ENCODE measurements at regions not wholly inside any gene's neighbourhood (a gene's known extent, or its start where the extent isn't known, plus 50 kb on each side); places are given as distances from the start of the nearest gene placed in this dataset.

DNA sequence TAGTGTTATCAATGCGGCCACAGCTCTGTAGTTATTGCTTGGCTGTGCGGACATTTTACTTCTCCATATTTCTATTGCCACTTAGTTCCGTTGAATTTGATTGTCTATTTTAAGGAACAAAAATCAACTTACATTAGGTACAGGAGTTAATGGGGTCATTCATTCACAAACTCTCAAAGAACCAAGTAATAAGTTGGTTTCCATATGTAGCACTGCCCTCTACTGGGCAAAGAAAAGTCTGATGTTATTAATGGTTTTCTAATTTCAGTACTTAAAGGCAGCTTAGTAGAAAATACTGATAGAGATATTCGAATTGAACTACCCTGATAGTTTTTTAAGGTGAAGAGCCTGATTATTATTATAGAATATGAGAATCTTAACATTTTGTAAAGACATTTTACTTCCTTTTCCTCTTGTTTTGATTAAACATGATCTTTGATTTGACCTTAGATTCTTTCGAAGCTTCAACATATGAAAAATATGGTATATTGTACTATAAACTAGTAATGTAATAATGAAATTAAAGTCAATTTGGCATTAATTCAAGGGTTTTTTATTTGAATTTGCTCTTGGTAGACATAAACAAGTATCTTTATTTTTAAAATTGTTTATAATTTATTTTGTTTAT, 119.5 kb upstream of the CTNND2 start (continued):
- TF ChIP-seq, protein P1, sequence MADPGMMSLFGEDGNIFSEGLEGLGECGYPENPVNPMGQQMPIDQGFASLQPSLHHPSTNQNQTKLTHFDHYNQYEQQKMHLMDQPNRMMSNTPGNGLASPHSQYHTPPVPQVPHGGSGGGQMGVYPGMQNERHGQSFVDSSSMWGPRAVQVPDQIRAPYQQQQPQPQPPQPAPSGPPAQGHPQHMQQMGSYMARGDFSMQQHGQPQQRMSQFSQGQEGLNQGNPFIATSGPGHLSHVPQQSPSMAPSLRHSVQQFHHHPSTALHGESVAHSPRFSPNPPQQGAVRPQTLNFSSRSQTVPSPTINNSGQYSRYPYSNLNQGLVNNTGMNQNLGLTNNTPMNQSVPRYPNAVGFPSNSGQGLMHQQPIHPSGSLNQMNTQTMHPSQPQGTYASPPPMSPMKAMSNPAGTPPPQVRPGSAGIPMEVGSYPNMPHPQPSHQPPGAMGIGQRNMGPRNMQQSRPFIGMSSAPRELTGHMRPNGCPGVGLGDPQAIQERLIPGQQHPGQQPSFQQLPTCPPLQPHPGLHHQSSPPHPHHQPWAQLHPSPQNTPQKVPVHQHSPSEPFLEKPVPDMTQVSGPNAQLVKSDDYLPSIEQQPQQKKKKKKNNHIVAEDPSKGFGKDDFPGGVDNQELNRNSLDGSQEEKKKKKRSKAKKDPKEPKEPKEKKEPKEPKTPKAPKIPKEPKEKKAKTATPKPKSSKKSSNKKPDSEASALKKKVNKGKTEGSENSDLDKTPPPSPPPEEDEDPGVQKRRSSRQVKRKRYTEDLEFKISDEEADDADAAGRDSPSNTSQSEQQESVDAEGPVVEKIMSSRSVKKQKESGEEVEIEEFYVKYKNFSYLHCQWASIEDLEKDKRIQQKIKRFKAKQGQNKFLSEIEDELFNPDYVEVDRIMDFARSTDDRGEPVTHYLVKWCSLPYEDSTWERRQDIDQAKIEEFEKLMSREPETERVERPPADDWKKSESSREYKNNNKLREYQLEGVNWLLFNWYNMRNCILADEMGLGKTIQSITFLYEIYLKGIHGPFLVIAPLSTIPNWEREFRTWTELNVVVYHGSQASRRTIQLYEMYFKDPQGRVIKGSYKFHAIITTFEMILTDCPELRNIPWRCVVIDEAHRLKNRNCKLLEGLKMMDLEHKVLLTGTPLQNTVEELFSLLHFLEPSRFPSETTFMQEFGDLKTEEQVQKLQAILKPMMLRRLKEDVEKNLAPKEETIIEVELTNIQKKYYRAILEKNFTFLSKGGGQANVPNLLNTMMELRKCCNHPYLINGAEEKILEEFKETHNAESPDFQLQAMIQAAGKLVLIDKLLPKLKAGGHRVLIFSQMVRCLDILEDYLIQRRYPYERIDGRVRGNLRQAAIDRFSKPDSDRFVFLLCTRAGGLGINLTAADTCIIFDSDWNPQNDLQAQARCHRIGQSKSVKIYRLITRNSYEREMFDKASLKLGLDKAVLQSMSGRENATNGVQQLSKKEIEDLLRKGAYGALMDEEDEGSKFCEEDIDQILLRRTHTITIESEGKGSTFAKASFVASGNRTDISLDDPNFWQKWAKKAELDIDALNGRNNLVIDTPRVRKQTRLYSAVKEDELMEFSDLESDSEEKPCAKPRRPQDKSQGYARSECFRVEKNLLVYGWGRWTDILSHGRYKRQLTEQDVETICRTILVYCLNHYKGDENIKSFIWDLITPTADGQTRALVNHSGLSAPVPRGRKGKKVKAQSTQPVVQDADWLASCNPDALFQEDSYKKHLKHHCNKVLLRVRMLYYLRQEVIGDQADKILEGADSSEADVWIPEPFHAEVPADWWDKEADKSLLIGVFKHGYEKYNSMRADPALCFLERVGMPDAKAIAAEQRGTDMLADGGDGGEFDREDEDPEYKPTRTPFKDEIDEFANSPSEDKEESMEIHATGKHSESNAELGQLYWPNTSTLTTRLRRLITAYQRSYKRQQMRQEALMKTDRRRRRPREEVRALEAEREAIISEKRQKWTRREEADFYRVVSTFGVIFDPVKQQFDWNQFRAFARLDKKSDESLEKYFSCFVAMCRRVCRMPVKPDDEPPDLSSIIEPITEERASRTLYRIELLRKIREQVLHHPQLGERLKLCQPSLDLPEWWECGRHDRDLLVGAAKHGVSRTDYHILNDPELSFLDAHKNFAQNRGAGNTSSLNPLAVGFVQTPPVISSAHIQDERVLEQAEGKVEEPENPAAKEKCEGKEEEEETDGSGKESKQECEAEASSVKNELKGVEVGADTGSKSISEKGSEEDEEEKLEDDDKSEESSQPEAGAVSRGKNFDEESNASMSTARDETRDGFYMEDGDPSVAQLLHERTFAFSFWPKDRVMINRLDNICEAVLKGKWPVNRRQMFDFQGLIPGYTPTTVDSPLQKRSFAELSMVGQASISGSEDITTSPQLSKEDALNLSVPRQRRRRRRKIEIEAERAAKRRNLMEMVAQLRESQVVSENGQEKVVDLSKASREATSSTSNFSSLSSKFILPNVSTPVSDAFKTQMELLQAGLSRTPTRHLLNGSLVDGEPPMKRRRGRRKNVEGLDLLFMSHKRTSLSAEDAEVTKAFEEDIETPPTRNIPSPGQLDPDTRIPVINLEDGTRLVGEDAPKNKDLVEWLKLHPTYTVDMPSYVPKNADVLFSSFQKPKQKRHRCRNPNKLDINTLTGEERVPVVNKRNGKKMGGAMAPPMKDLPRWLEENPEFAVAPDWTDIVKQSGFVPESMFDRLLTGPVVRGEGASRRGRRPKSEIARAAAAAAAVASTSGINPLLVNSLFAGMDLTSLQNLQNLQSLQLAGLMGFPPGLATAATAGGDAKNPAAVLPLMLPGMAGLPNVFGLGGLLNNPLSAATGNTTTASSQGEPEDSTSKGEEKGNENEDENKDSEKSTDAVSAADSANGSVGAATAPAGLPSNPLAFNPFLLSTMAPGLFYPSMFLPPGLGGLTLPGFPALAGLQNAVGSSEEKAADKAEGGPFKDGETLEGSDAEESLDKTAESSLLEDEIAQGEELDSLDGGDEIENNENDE (IDR thresholded peaks at IDR 0.05; ENCODE audit: insufficient replicate concordance, low read length) = no peak
- TF ChIP-seq RAD21 (IDR thresholded peaks at IDR 0.05 in 1 of 2, conservative IDR thresholded peaks at IDR 0.05 in 1 of 2; ENCODE audit: low read depth in 2 of 2, low read length in 2 of 2) = peak; percentile 77

Measured in H1 (cell line).